PC-9 (cell line): ENCODE measurements at regions not wholly inside any gene's neighbourhood (a gene's known extent, or its start where the extent isn't known, plus 50 kb on each side); places are given as distances from the start of the nearest gene placed in this dataset.

ENCODE experiments used
- CTCF ChIP-seq: fragments of 200-600 bp; sonication (generic); conservative IDR thresholded peaks from 2 replicates; pipeline ENCODE4 v1.6.1; 2017; ENCODE audit warnings: mixed run types, antibody characterized with exemption, mild to moderate bottlenecking, moderate library complexity
- EZH2 ChIP-seq: fragments of 200-600 bp; sonication (generic); IDR thresholded peaks from 2 replicates; pipeline ENCODE4 v1.8.0; 2017; ENCODE audit warnings: antibody characterized with exemption, low read depth

GRCh38 chr3:150351398-150351797, 56.7 kb upstream of the TSC22D2 start:
- TF ChIP-seq CTCF (no peak), EZH2 (no peak)
